Muscle layer of colon (tissue), 2 donors: ENCODE measurements at regions not wholly inside any gene's neighbourhood (a gene's known extent, or its start where the extent isn't known, plus 50 kb on each side); places are given as distances from the start of the nearest gene placed in this dataset.

Experiments
- H3K27ac ChIP-seq: one replicate; pipeline ENCODE4 v1.7.0; 2013; ENCODE audit warnings: low read depth, mild to moderate bottlenecking, low read length, moderate library complexity
- H3K27me3 ChIP-seq, 2 donors: one replicate each; pipeline ENCODE4 v1.7.0; 2013; ENCODE audit warnings: low read length in 2 of 2, mild to moderate bottlenecking in 2 of 2; ENCODE audit not compliant: insufficient read depth in 2 of 2, control insufficient read depth in 1 of 2
- H3K36me3 ChIP-seq: one replicate; pipeline ENCODE4 v1.7.0; 2013; ENCODE audit warnings: mild to moderate bottlenecking, low read length; ENCODE audit not compliant: insufficient read depth
- H3K4me1 ChIP-seq: one replicate; pipeline ENCODE4 v1.7.0; 2013; ENCODE audit warnings: mild to moderate bottlenecking, low read length; ENCODE audit not compliant: insufficient read depth
- H3K4me3 ChIP-seq, 2 donors: one replicate each; pipeline ENCODE4 v1.7.0; 2013; ENCODE audit warnings: low read length in 2 of 2, low read depth in 1 of 2, mild to moderate bottlenecking in 1 of 2, moderate library complexity in 1 of 2
- H3K9ac ChIP-seq: one replicate; pipeline ENCODE4 v1.7.0; 2013; ENCODE audit warnings: low read length
- H3K9me3 ChIP-seq: one replicate; pipeline ENCODE4 v1.7.0; 2013; ENCODE audit warnings: mild to moderate bottlenecking, low read length
- donor health status: abdominal sarcoma.
- donor health status: Adenocarcinoma of cecum.

DNA sequence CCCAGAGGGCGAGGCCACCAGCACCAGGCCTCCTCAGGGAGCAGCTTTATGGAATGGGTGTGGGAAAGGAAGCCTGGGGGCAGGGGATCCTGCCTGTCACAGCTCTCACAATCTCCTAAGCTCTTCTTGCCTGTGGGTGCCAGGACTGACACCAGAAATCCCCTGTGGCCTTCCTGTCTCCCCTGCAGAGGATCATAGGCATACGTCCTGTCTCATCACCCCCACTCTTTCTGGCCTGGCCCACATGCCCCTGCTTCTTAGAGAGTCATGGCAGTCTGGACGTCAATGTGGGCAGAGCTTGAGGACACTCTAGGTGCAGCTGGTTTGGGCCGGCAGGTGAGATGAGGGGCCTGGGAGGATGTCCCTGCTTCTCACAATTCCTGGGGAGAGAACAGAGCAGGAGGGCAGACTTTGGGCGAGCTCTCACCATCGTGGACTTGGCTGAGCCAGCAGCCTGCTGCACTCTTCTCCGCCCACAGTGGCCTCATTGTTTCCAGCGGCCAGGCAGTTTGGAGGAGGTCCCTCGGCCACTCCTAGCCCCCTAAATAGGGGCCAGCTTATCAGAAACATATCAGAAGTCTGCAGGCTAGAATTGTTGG is 67.3 kb upstream of the ZFR start:
- Histone ChIP-seq H3K27ac (no peak overlapping the region), H3K9me3 (no peaks in the 10 kb centered on the region), H3K36me3 (no peaks in the 10 kb centered on the region), H3K4me1 (peaks cover 8% of the 10 kb centered on the region), H3K27me3 (no peaks in the 10 kb centered on the region), H3K4me3 (no peak overlapping the region), H3K9ac (no peak overlapping the region)

DNA sequence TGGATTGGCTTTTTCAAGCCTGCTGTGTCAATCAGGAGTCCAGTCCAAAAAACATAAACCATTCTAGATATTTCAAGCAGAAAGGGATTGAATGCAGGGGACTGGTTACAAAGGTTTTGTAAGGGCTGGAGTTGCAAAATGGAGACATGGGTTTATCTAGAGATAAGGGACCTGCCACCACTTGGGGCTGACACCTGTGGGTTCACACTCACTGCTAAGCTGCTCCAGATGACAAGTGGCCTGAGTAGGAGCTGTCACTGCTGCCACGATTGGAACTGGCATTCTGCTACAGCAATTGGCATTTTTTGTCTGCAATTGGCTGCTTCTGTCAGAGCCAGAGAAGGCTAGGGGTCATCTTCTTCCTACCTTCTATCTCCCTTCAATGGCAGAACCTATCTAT is 66.3 kb upstream of the ZFR start:
- Histone ChIP-seq H3K27me3 (no peaks in the 10 kb centered on the region), H3K9me3 (no peaks in the 10 kb centered on the region), H3K4me3 (no peak overlapping the region), H3K4me1 (peaks cover 18% of the 10 kb centered on the region), H3K36me3 (no peaks in the 10 kb centered on the region), H3K27ac (no peak overlapping the region), H3K9ac (no peak overlapping the region)

DNA sequence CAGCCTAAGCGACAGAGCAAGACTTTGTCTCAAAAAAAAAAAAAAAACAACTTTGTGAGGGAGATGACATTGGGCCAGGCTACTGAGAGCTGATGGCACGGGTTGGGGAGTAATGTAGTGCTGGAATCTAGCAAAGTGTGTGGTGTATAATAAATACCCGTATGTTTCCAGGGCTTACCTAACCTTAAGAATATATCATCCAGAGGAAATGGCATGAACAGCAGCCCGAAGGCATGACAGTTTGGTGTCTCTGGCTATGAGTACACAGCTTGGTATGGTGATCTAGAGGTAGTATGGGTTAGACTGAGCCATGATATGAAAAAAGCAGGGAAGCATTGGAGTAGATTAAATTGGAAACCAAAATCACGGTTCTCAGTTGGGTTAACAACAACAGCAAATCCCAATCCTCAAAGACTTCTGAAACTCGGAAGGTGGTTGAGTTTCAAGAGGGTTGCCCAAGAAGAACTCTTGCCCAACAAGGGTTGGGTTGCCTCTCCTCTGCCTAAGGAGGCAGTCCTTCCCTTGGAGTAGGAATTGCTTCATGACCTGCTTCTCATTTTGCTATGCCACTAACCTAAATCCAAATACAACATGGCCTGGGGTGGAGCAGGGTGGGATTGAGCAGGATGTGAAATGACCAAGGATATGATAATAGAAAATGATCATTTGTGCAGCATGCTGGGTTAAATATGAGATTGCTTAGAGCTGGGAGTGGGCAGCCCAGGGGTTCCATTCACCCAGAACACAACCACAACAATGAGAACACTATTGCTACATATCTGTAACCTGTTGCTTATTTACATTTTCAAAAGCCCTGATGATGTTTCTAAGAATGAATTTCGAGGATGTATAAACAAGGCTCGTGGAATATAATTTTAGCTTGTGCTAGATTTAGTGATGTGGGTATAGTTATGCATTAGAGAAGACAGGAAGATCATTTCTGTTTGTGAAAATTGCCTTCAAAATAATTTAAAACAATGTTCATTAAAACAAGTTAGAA is 64.6 kb upstream of the ZFR start:
- no peak overlapping the region for H3K4me3 ChIP-seq
- H3K27me3 ChIP-seq: no peaks in the 10 kb centered on the region

DNA sequence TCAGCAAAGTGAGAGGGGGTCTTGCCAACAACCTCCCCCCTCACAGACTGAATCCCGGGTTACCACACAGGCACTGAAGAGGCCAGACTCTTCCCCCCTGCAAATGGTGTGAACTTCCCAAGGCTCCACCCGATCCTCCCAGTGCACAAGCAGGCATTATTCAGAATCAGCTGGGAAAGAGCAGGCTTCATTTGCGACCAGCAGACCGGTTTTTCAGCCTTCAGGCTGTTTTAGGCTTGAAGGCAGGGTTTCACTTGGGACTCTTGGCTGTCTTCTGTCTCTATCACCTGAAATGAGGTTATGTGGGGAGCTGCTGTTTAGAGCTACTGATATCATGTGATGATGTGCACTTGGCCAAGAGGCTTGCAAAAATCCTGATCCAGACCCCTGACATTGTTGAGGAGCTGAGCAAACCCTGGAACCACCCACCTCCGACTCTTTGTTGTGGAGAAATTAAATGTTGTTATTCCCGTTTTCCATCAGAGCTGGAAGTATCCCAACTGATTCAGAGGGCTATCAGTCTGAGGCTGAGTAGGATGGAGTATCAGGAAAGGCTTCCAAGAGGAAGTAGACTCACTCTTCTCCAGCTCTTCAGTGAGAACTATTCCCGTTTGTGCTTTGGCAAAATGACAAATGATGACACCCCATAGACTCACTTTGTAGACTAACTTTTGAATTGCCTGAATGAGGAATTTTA is 63.3 kb upstream of the ZFR start:
- no peak overlapping the region for H3K4me3 ChIP-seq
- no peaks in the 10 kb centered on the region for H3K27me3 ChIP-seq
- no peaks in the 10 kb centered on the region for H3K36me3 ChIP-seq
- H3K4me1 ChIP-seq: peaks cover 37% of the 10 kb centered on the region
- no peak overlapping the region for H3K9ac ChIP-seq
- no peak overlapping the region for H3K27ac ChIP-seq
- no peaks in the 10 kb centered on the region for H3K9me3 ChIP-seq

More for the DNA sequence above, 64.6 kb upstream of the ZFR start:
- no peaks in the 10 kb centered on the region for H3K9me3 ChIP-seq
- peaks cover 36% of the 10 kb centered on the region for H3K4me1 ChIP-seq
- H3K27ac ChIP-seq: no peak overlapping the region
- no peak overlapping the region for H3K9ac ChIP-seq
- H3K36me3 ChIP-seq: no peaks in the 10 kb centered on the region

DNA sequence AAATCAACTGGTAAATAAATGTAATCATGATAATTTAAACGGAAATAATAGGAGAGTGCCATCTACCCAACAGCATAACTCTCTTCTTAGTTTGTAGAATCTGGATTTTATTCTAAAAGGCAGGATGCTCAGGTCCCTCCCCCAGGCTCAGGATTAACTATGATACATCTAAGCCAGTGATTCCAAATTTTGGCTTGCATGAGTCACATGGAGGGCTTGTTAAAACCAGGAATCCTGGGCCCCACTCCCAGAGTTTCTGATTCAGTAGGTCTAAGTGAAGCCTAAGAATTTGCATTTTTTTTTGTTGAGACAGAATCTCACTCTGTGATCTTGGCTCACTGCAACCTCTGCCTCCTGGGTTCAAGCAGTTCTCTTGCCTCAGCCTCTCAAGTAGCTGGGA is 62.3 kb upstream of the ZFR start:
- Histone ChIP-seq H3K27me3 (no peaks in the 10 kb centered on the region), H3K4me3 (no peak overlapping the region), H3K9ac (no peak overlapping the region), H3K36me3 (no peaks in the 10 kb centered on the region), H3K4me1 (peaks cover 37% of the 10 kb centered on the region), H3K9me3 (no peaks in the 10 kb centered on the region), H3K27ac (no peak overlapping the region)

DNA sequence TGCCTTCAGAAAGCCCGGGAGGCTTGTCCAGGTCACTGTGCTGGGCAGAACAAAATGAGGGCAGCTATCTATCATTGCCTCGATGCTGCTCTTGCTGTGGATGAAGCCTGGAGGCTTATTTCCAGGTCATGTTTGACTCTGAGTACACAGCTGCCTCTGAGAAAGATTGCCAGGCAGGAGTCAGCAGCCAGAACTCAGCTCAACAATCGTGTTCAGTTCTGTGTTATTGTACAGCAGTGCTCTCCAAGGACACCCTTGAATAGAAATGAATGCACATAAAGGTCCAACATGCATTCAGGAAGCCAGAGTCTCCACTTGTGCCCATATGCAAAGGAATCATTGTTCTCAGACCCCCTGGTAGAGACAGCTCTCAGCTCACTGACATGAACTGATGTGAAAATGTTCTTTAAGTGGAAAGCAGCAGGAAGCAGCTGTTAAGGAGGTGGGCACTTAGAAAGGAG is 61.7 kb upstream of the ZFR start:
- H3K36me3 ChIP-seq: no peaks in the 10 kb centered on the region
- no peaks in the 10 kb centered on the region for H3K27me3 ChIP-seq
- H3K27ac ChIP-seq: peak overlapping the region; percentile 35
- peaks cover 37% of the 10 kb centered on the region for H3K4me1 ChIP-seq
- no peak overlapping the region for H3K9ac ChIP-seq
- no peaks in the 10 kb centered on the region for H3K9me3 ChIP-seq
- H3K4me3 ChIP-seq: peak overlapping the region in 1 of 2 donors; percentile 48

DNA sequence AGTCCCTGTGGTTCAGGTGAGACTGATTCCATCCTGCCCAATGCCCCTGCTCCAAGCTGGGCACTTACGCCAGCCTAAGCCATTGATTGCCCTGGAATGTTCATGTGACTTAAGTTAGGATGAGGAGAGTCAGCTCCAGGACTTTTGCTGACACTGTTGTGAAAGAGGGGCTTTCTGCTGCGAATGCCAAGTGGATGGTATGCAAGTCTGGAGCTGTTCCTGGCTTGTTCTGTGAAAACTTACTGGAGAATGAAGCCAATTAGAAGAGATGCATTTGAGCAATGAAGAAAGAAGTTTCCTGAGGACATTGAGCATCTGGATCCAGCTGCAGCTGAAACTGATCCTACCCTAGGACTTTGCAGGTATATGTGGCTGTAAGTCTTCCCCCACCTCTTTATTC is 61.2 kb upstream of the ZFR start:
- Histone ChIP-seq H3K4me3 (peak overlapping the region in 1 of 2 donors; percentile 48), H3K27me3 (no peaks in the 10 kb centered on the region), H3K4me1 (peaks cover 37% of the 10 kb centered on the region), H3K27ac (peak overlapping the region; percentile 71), H3K9ac (no peak overlapping the region), H3K9me3 (no peaks in the 10 kb centered on the region), H3K36me3 (no peaks in the 10 kb centered on the region)

DNA sequence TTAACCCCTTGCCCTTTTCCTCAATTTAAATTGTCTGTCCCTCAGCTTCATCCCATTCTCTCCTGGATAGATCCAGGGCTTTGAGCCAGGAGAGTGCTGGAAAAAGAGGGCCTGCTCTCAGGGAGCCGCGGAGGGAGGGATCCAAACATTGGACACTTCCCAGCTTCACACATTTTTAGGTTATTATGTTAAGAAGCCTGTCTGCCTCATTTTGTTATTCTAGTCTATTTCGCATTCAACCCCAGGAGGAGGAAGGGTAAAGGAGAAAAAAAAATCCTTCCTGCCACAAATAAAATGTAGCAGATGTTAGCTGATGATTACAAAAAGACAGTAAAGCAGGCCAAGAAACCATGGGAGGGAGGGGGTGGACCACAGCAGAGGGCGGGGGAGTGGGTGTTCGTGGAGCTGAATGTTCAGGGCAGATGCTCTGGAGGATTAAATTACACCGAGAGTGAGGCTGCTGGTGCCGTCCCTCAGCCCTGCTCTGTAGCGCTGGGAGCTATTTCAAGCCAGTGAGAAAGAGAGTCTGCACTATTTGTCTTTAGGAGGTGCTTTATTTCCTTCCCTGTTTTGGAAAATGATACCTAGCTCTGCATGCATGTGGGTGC is 60.6 kb upstream of the ZFR start:
- no peaks in the 10 kb centered on the region for H3K9me3 ChIP-seq
- peak overlapping the region; percentile 71 for H3K27ac ChIP-seq
- H3K9ac ChIP-seq: peak overlapping the region; percentile 51
- H3K4me1 ChIP-seq: peaks cover 37% of the 10 kb centered on the region
- H3K36me3 ChIP-seq: no peaks in the 10 kb centered on the region
- peak overlapping the region in 1 of 2 donors; percentile 48 for H3K4me3 ChIP-seq
- no peaks in the 10 kb centered on the region for H3K27me3 ChIP-seq

DNA sequence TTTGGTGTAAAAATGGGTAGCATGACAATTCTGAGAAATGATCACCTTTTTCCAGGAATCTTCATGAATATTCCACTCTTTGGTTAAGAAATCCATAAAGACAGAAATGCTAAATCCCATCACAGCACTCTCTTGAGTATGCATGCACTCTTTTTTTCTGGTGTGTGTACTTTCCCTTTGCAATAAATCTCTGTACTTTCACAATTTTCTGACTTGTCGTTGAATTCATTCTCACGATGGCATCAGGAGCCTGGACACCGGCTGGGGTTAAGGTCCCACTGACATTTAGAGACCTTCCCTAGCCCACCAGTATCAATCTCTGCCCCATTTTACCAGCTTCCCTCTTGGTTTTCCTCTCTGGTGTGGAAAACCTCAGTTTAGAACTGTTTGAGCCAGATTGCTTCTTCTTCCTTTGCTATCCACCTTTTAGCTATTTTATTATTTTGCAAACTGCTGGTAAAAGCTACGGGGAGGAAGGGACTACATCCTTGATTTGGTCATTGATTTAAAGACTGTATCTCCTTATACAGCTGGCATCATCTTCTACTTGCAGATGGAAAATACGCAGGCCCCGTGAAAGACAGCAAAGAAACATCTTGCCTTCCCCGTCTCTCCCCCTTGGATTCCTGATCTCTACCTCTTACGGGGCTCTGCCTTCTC is 59.9 kb upstream of the ZFR start:
- H3K4me3 ChIP-seq: peak overlapping the region in 1 of 2 donors; percentile 48
- no peaks in the 10 kb centered on the region for H3K27me3 ChIP-seq
- H3K9ac ChIP-seq: peak overlapping the region; percentile 51
- H3K27ac ChIP-seq: peak overlapping the region; percentile 71
- no peaks in the 10 kb centered on the region for H3K9me3 ChIP-seq
- no peaks in the 10 kb centered on the region for H3K36me3 ChIP-seq
- peaks cover 37% of the 10 kb centered on the region for H3K4me1 ChIP-seq

DNA sequence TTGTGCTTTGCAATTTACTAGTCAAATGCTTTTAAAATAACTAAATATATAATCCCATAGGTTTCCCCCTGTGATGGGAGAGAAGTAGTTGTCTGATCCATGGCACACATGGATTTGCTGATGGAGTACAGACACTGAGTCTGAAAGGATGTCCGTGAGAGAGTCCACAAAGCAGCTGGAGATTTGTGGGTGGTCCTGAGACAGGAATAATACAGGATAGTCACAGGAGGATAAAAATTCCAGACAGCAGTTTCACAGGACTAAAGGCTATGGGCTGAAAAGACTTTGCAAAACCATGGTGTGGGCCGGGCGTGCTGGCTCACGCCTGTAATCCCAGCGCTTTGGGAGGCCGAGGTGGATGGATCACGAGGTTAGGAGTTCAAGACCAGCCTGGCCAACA is 58.7 kb upstream of the ZFR start:
- Histone ChIP-seq H3K9me3 (no peaks in the 10 kb centered on the region), H3K9ac (no peak overlapping the region), H3K4me1 (peaks cover 37% of the 10 kb centered on the region), H3K4me3 (no peak overlapping the region), H3K27ac (no peak overlapping the region), H3K36me3 (no peaks in the 10 kb centered on the region), H3K27me3 (no peaks in the 10 kb centered on the region)
